Immature natural killer cell (primary cell): ENCODE measurements at regions not wholly inside any gene's neighbourhood (a gene's known extent, or its start where the extent isn't known, plus 50 kb on each side); places are given as distances from the start of the nearest gene placed in this dataset.

Experiments used
- DNase-seq, 3 donors: peaks; one replicate each; pipeline ENCODE4 v3.0.0; 2022; ENCODE audit warnings: mixed read lengths in 1 of 3
- H3K27ac Mint-ChIP-seq, 6 donors: one replicate each; pipeline ENCODE4 v1.8.0; 2020; ENCODE audit warnings: mixed read lengths in 6 of 6, mild to moderate bottlenecking in 5 of 6, inconsistent platforms in 4 of 6, moderate library complexity in 3 of 6
- H3K27me3 Mint-ChIP-seq, 3 donors: one replicate each; pipeline ENCODE4 v1.8.0; 2020 to 2021; ENCODE audit warnings: low read depth in 3 of 3, mild to moderate bottlenecking in 3 of 3, mixed read lengths in 3 of 3, moderate library complexity in 3 of 3, inconsistent platforms in 1 of 3
- H3K36me3 Mint-ChIP-seq, 3 donors: one replicate each; pipeline ENCODE4 v1.8.0; 2020; ENCODE audit warnings: mixed read lengths in 3 of 3, inconsistent platforms in 2 of 3, mild to moderate bottlenecking in 2 of 3
- H3K4me1 Mint-ChIP-seq, 2 donors: one replicate each; pipeline ENCODE4 v1.8.0; 2020; ENCODE audit warnings: inconsistent platforms in 2 of 2, mild to moderate bottlenecking in 2 of 2, mixed read lengths in 2 of 2, moderate library complexity in 1 of 2
- H3K4me3 Mint-ChIP-seq, 5 donors: one replicate each; pipeline ENCODE4 v1.8.0; 2020; ENCODE audit warnings: mild to moderate bottlenecking in 5 of 5, mixed read lengths in 5 of 5, inconsistent platforms in 3 of 5, moderate library complexity in 3 of 5
- H3K9me3 Mint-ChIP-seq, 6 donors: one replicate each; pipeline ENCODE4 v1.8.0; 2020; ENCODE audit warnings: mild to moderate bottlenecking in 6 of 6, mixed read lengths in 6 of 6, inconsistent platforms in 4 of 6, moderate library complexity in 3 of 6

DNA sequence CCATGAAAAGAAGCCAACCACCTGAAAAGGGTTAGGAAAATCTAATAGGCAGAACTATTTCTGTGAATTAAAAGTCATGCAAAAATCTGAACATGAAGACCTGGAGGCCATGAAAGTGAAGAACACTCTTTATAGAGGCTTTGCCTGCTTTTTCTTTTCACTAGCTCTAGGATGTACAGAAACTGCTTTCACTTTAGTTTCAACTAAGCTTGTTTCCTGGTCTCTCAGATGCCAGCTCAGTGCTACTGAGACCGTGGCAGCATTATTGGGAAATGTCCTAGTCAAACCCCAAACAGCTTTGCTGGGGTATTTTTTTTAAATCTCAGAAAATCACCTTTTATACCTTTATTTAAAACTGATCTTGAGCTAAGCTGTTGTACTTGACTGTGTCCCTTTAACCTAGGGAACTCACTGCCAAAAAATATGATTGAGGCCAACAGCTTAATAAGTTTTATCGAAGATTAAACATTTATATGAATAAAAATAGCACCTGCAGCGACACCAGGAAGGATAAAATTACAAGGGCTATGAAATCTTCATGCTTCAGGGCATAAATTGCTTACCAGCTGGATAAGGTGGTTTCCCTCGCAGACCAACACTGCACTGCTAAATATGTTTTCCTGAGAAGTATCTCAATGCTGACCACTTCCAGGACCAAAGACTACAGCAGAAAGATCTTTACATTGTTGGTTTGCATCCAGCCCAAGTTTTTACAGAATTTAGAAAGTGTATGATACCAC, 621.8 kb upstream of the ZFHX3 start:
- H3K9me3 Mint-ChIP-seq = peaks cover 0 to 18% (median 2%) of the 10 kb centered on the region in 6 donors
- DNase-seq = no peak
- no peak overlapping the region for H3K4me3 Mint-ChIP-seq
- no peak overlapping the region for H3K27ac Mint-ChIP-seq
- peaks cover 0 to 2% (median 1%) of the 10 kb centered on the region in 3 donors for H3K27me3 Mint-ChIP-seq
- no peaks in the 10 kb centered on the region for H3K4me1 Mint-ChIP-seq
- no peaks in the 10 kb centered on the region for H3K36me3 Mint-ChIP-seq

DNA sequence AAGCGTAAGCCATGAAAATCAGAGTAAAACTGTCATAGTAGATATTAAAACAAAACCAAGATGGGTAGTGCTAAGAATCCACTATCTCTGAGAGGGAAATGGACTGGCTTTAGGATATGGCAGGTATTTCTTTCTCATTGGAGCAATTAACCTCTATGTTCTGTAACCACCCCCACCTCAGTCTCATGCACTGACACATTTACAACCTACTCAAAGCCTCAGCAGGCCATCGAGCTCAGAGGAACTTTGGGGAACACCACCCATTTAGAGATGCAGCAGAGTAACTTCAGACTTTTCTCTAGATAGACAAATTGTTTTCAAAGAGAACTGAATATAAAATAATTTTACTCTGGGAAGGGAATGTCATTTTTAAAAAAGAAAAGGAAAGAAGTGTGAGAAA, 615.8 kb upstream of the ZFHX3 start:
- no peak overlapping the region for H3K27ac Mint-ChIP-seq
- DNase-seq = no peak
- H3K4me3 Mint-ChIP-seq = no peak overlapping the region
- peaks cover 0 to 20% (median 1%) of the 10 kb centered on the region in 6 donors for H3K9me3 Mint-ChIP-seq
- H3K4me1 Mint-ChIP-seq = no peaks in the 10 kb centered on the region
- no peaks in the 10 kb centered on the region for H3K36me3 Mint-ChIP-seq
- peaks cover 0 to 2% (median 0%) of the 10 kb centered on the region in 3 donors for H3K27me3 Mint-ChIP-seq

DNA sequence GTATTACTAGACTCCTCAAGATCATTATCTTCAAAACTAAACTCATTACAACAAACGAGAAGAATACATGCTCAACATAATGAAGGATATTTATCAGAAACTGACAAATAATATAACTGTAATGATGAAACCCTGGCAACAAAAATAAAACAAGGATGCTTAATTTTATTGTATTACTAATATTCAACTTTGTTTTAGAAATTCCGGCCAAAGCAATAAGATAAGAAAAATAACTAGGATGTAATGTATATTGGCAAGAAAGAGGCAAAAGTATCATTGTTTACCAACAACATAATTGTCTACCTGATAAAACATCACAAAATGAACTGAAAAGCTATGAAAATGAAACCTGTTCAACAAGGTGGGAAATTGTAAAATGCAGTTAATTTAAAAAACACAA, 588.3 kb upstream of the ZFHX3 start:
- Mint-ChIP-seq H3K27me3 (peaks cover 0 to 2% (median 0%) of the 10 kb centered on the region in 3 donors), H3K4me1 (no peaks in the 10 kb centered on the region), H3K36me3 (no peaks in the 10 kb centered on the region), H3K9me3 (peaks cover 0 to 19% (median 6%) of the 10 kb centered on the region in 6 donors), H3K4me3 (no peak overlapping the region), H3K27ac (no peak overlapping the region)
- DNase-seq = no peak

DNA sequence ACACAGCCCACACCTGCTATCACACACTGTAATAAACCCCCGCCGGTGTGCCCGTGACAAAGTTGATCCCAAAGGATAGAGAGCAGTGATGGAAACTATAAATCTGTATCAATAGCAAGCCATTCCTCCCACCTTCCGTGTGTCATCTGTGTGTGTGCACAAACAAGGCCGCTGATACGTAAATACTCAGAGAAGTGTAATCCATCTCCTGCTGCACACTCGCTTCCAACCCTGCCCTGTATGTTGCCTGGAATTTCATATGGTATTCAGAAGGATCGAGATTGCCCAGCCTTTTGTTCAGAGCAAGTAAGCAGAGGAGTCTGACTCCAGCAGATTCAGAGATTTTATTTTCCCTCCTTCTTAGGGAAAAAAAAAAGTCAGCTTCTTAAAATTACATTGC, 581.1 kb upstream of the ZFHX3 start:
- Mint-ChIP-seq H3K4me1 (no peaks in the 10 kb centered on the region), H3K27me3 (peaks cover 0 to 5% (median 2%) of the 10 kb centered on the region in 3 donors), H3K27ac (no peak overlapping the region), H3K9me3 (peaks cover 0 to 12% (median 0%) of the 10 kb centered on the region in 6 donors), H3K36me3 (no peaks in the 10 kb centered on the region), H3K4me3 (no peak overlapping the region)
- no peak for DNase-seq

DNA sequence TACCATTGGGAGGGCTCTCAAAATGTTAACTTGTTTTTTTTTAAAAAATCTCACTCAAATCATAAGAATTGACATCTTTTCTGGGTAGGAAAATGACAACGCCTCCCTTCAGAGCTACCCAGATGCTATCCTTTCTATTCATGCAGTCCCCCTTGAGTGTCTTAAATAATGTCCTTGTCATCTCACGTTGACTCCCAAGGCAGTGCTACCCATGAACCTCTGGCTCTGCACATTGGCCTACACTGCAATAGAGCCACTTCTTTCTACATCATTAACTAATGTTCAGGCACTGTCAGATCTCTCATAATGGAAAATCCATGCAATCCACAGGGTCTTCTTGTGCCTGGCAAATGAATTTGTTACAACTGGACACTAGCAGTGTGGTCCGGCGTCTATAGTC, 569.8 kb upstream of the ZFHX3 start:
- no peak for DNase-seq
- H3K27ac Mint-ChIP-seq = no peak overlapping the region
- peaks cover 0 to 7% (median under 1%) of the 10 kb centered on the region in 6 donors for H3K9me3 Mint-ChIP-seq
- no peaks in the 10 kb centered on the region for H3K36me3 Mint-ChIP-seq
- no peak overlapping the region for H3K4me3 Mint-ChIP-seq
- H3K27me3 Mint-ChIP-seq = peaks cover 0 to 5% (median 3%) of the 10 kb centered on the region in 3 donors
- no peaks in the 10 kb centered on the region for H3K4me1 Mint-ChIP-seq

DNA sequence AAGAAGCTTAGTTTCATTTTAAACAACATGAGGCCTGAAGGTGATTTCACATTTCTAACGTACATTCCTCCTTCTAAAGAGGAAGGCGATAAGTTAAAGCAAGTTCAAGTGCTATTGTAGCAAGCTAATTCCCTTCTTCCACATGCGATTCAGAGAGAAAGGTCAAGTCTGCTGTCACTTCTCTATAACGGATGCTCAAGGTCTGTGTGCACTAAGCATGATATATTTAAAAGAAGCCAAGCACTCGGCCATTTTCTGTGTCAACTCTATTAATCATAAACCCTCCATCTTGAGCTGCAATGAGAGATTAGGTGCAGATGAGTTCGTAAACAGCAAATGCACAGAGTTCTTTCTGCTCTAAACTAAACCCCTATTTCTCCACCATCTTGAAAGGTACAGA, 568.8 kb upstream of the ZFHX3 start:
- Mint-ChIP-seq H3K9me3 (peaks cover 0 to 7% (median under 1%) of the 10 kb centered on the region in 6 donors), H3K4me1 (no peaks in the 10 kb centered on the region)

DNA sequence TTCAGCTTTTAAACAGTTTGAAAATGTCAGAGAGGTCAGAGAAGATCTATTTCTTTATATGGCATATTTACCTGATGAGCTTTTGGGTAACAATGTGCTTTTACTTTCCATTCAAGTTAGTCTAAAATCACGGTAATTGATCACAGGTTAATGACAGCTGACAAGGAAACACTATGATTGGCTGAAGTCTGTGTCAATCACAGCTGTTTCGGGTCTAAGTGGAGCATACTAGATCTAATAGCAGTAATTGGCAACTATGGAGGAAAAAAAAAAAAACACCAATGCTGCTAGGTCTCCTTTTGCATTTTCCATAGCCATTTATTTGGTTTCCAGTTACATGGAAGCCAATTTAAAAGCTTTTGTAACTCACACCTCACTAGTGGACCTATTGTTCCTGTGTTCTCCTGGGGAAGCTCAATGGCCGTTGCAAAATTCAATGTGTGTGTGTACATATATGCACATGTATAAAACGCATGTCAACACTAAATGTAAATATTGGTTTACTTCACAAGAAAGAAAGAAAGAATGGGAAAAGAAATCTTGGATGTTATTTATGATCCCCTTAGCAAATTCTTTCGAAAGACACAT, 568.3 kb upstream of the ZFHX3 start:
- H3K4me3 Mint-ChIP-seq = no peak overlapping the region
- peaks cover 0 to 7% (median 0%) of the 10 kb centered on the region in 6 donors for H3K9me3 Mint-ChIP-seq
- peaks cover 0 to 7% (median 4%) of the 10 kb centered on the region in 3 donors for H3K27me3 Mint-ChIP-seq
- H3K36me3 Mint-ChIP-seq = no peaks in the 10 kb centered on the region
- H3K27ac Mint-ChIP-seq = no peak overlapping the region
- H3K4me1 Mint-ChIP-seq = no peaks in the 10 kb centered on the region
- no peak for DNase-seq

More for the DNA sequence above, 568.8 kb upstream of the ZFHX3 start:
- no peak overlapping the region for H3K4me3 Mint-ChIP-seq
- no peaks in the 10 kb centered on the region for H3K36me3 Mint-ChIP-seq
- no peak for DNase-seq
- no peak overlapping the region for H3K27ac Mint-ChIP-seq
- peaks cover 0 to 6% (median 4%) of the 10 kb centered on the region in 3 donors for H3K27me3 Mint-ChIP-seq

DNA sequence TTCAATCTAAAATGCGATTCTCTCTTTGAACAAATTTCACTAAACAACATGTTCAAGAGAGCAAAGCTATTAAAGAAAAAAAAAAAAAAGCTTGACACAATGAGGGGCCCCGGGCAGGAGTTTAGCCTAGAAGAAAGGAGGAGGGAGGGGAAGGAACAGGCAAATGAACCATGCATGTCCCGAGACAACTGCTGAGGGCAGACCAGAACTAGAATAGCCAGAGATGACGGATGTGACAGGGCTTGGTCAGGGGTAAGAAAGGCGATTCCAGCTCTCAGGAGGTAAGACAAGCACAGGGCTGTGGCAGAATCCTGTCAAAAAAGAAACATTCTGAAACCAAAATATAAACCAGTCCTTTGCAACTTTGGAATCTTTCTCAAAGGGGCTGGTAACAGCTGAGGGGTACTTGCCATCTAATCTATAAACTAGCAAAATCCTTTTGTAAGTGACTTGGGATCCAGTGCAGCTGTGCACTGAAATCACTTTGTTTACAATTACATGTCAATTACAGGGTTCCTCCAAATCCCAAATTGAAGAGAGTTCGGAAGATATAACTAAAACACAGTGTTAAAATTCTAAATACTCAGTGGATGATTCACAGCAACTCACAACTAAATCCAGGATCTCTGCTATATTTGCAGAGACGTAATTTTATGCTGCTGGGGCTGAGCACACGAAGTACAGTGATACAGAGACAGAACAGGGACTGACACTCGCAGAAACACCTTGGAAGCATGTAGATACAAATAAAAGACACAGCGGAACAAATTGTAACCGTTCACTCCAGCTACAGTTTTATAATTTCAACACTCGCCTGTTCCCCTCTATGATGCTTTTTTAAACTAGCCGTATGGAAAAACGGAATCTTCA, 567.4 kb upstream of the ZFHX3 start:
- Mint-ChIP-seq H3K9me3 (peaks cover 0 to 7% (median 0%) of the 10 kb centered on the region in 6 donors), H3K4me3 (no peak overlapping the region), H3K4me1 (no peaks in the 10 kb centered on the region), H3K36me3 (no peaks in the 10 kb centered on the region), H3K27me3 (peaks cover 3 to 5% (median 4%) of the 10 kb centered on the region in 3 donors), H3K27ac (no peak overlapping the region)
- no peak for DNase-seq

DNA sequence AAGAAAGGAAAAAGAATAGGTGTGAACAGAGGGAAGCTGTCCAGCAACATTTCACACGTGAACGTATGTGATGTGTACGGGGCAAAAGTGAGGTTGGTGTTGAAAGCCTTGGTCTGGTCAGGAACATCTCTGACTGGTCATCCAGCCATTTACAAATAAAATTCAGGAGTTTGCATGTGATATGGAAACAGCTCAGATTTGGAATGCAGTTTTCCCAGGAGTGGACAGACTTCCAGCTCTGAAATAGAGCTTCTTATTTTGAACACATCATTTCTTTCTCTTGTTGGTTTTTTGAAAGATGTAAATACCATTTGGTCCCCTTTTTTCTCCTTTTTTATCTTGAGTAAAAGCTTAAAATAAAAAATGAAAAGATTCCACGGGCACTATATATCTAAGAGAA, 566.2 kb upstream of the ZFHX3 start:
- Mint-ChIP-seq H3K9me3 (peaks cover 0 to 8% (median 0%) of the 10 kb centered on the region in 6 donors), H3K27ac (no peak overlapping the region), H3K36me3 (no peaks in the 10 kb centered on the region), H3K4me1 (no peaks in the 10 kb centered on the region), H3K27me3 (peaks cover 3 to 5% (median 4%) of the 10 kb centered on the region in 3 donors), H3K4me3 (no peak overlapping the region)
- no peak for DNase-seq

DNA sequence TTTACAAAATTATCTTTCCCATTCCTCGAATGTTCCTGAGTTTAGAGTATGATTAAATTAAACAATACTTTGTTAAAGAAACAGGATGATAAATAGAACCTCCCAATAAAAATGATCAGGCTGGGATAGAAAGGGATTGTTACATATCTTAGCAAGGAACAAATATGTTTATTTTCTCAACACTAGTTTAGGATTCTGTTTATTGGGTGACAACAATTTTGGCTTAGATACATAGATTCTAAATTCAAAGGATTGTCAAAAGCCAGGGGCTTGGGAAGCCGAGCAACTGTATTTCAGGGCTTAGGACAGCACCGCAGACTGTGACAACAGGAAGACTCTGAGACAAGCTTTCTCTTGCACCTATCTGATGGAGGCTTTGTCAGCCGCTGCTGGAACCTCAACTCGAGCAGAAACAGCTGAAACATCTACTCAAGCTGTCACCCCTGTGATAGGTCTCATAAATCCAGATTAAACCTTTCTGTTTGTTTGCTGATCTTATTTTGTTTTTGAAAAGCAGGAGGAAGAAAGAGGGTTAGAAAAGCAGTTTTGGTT, 562.8 kb upstream of the ZFHX3 start:
- H3K4me3 Mint-ChIP-seq = no peak overlapping the region
- H3K9me3 Mint-ChIP-seq = peaks cover 0 to 12% (median 2%) of the 10 kb centered on the region in 6 donors
- no peaks in the 10 kb centered on the region for H3K4me1 Mint-ChIP-seq
- H3K27me3 Mint-ChIP-seq = peaks cover 2 to 7% (median 3%) of the 10 kb centered on the region in 3 donors
- H3K27ac Mint-ChIP-seq = no peak overlapping the region
- no peaks in the 10 kb centered on the region for H3K36me3 Mint-ChIP-seq
- no peak for DNase-seq

DNA sequence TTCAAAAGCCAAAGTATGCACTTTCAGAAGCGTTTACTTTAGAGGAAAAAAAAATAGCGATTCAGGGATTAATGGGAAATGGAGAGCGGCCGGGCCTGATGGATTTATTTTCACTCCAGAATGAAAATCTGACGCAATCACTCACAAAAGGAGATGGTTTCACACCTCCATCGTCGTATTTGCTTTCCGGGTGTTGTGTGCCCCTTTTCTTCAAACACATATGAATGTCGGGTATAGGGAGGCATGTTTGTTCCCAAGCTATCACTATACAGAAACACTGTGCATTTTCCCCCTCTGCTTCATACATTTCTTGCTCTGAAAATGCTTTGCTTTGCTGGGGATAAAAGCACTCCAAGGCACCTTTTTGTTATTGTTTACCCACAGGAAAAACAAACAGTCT, 562.2 kb upstream of the ZFHX3 start:
- Mint-ChIP-seq H3K4me1 (no peaks in the 10 kb centered on the region), H3K4me3 (no peak overlapping the region), H3K27me3 (peaks cover 2 to 7% (median 3%) of the 10 kb centered on the region in 3 donors), H3K27ac (no peak overlapping the region), H3K9me3 (peaks cover 0 to 12% (median 2%) of the 10 kb centered on the region in 6 donors), H3K36me3 (no peaks in the 10 kb centered on the region)
- DNase-seq = no peak

DNA sequence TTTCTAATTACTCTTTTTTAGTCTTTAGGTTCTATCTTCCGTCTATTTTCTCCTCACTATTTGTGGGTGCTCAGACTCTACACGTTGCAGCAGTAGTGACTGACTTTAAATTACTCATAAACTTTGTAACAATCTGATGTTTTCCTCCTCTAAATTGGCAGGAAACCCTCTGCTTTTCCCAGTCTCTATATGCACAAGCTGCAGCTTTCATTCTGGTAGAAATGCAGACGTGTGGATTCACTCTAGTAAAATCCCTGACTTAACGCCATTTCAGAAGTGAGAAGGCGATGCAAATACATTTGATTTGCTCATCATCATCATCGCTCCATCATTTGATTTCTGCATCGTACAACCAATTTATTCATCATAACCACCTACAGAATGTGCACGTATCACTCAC, 561.0 kb upstream of the ZFHX3 start:
- no peak for DNase-seq
- no peak overlapping the region for H3K4me3 Mint-ChIP-seq
- H3K36me3 Mint-ChIP-seq = no peaks in the 10 kb centered on the region
- no peaks in the 10 kb centered on the region for H3K4me1 Mint-ChIP-seq
- no peak overlapping the region for H3K27ac Mint-ChIP-seq
- peaks cover 0 to 8% (median 2%) of the 10 kb centered on the region in 6 donors for H3K9me3 Mint-ChIP-seq
- H3K27me3 Mint-ChIP-seq = peaks cover 1 to 4% (median 3%) of the 10 kb centered on the region in 3 donors

DNA sequence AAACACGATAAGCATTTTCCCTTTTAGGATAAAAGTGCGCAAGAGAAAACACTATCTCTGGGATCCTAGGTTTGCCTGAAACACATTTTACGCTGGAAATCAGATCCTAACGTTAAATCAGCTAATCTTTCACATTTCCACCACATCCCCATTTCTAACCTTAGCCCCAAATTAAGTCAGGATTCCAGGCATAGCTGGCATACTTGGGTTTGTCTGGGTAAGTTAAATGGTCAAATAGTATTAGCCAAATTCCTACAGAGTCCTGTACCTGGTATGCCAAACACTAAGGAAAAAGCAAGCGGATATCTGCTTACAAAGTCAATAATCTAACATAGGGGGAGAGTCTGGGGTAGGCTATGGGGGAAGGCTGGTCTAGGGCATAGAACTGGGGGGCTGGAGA, 557.4 kb upstream of the ZFHX3 start:
- Mint-ChIP-seq H3K27me3 (peaks cover 3 to 4% (median 4%) of the 10 kb centered on the region in 3 donors), H3K9me3 (peaks cover 0 to 15% (median 3%) of the 10 kb centered on the region in 6 donors), H3K36me3 (no peaks in the 10 kb centered on the region), H3K27ac (no peak overlapping the region), H3K4me3 (no peak overlapping the region), H3K4me1 (no peaks in the 10 kb centered on the region)
- DNase-seq = no peak
